HG03175 (cell line): ENCODE measurements at regions not wholly inside any gene's neighbourhood (a gene's known extent, or its start where the extent isn't known, plus 50 kb on each side); places are given as distances from the start of the nearest gene placed in this dataset.

Experiments
- ATAC-seq: cut with Tn5 transposase; IDR thresholded peaks from one replicate; pipeline ENCODE4 v1.9.1; 2021; ENCODE audit warnings: mild to moderate bottlenecking, moderate library complexity; ENCODE audit not compliant: unreplicated experiment

GRCh38 chr10:44199991-44200655, 184.8 kb downstream of the CXCL12 start:
- ATAC-seq: no peak

DNA sequence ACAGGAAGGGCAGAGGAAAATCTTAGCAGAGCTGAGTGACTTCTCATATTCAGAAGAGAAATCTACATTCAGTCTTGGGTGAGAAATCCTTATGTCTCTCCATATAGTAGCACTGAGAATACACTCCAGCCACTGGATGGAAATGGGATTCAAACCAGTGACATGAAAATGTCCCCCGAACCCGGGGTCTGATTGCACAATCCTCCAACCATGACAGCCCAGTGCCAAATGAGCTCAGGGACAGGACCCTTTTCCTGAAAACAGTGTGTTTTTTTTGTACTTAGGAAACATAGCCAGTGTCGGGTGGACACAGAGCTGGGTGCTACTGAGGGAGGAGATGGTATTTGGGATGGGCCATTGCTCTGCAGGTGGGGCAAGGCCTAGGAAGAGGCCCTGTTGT, 185.6 kb downstream of the CXCL12 start:
- no peak for ATAC-seq

GRCh38 chr10:44198780-44199097, 186.2 kb downstream of the CXCL12 start:
- no peak for ATAC-seq

DNA sequence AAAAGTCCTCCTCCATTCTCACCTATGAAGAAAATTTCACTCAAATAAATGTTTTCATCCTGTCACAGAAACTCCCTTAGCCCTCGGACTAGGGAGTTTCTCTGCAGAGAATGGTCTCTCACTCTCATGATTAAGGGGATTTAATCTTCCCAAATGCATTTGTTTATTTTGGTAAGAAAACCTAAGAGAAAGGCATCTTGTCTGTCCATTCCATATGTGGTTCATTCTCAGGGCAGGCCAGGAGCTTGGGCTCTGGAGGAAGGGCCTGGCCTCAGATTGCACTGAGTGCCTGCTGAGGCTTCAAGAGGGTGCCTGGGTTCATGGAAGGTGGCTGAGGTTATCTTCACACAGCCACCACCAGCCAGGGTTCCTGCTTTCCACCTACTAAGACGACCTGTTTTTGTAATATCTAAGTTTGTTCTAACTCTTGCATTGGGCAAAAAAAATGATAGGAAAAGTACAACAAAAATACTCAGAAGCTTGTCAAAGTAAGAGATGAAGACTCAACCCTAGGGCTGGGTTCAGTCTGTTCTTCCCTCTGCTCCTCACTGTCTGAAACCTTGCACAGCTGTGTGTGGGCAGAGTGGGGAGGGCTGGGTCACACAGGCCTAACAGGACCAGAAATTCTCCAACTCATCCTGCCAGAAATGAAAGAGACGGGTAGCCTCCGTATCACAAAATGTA, 186.7 kb downstream of the CXCL12 start:
- ATAC-seq: no peak

DNA sequence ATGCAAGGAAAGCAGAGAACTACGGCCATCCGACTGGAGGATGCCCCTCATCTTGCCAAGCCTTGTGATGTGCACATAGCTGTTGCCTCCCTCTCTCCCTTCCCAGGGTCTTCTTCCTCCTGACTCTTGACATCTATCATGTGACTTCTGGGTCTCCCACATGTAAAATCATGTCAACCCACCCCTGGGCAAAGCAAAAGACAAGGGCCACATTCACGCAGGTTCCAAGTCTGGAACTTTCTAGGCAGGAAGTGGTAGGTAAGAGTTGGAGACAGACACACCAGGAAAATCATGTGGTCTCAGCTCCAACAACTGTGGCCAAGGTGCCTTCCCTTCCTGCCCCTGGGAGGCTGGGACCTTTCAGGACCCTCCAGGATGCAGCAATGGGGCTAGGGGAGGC, 187.3 kb downstream of the CXCL12 start:
- ATAC-seq: no peak

DNA sequence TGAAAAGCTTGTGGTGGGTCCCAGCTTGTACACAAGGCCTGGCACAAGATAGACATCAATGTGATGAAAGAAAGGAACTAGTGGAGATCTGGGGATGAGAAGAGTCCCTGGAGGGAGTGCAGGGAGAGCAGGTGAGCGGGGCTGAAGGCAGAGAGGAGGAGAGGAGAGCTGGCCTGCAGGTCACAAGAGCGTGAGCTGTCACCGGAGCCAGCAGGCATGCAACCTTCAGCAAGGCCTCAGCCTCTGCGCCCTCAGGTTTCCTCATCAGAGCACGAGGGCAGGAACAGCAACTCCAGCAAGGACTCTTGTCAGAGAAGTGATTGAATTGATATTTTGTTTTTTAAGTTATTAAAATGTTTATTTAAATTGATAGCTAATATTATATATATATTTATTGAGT, 188.6 kb downstream of the CXCL12 start:
- no peak for ATAC-seq

- ATAC-seq: no peak
These were observed 188.9 kb downstream of the CXCL12 start for GRCh38 chr10:44196008-44196320.

GRCh38 chr10:44195112-44196007, 189.5 kb downstream of the CXCL12 start:
- no peak for ATAC-seq

DNA sequence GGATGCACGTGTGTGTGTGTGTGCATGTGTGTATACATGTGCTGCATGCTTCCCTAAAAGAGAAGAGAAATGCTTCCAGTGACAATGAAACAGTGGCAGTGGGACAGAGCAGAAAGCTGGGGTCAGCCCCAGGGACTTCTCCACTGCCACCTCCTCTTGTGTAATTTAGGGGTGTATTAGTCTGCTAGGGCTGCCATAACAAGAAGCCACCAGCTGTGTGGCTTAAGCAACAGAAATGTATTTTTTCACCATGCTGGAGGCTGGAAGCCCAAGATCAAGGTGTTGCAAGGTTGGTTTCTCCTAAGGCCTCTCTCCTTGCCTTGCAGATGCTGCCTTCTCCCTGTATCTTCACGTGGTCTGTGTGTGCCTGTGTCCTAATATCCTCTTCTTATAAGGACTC, 190.5 kb downstream of the CXCL12 start:
- no peak for ATAC-seq

DNA sequence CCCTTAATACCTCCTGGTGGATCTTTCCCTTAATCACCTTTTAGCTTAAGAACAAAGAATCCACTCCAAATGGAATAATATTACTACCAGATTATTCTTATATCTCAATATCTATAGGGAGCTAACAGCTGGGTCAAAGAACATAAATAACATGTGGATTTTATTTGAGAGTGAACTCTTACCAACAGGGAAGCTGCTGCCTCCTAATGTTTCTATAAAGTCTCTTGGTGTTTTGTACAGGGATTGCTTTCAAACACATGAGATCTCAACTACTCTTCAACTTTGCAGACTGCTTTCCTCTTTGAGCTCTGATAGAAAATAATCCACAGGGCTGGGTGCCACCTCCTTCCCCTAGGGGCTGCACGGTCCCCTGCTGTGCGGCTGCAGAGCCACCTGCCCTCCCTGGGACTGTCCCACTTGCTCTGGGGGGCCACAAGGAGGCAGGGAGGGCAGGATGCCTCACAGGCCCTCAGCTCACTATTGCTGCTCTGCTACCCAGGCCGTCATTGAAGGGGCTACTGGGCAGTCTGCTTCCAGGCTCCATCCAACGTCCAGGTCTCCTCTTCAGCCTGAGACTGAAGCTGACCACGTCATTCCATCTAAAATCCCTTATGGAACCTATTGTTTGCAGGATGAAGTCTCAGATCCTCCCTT, 191.2 kb downstream of the CXCL12 start:
- no peak for ATAC-seq

- no peak for ATAC-seq
These were observed 191.7 kb downstream of the CXCL12 start for GRCh38 chr10:44193166-44193565.

GRCh38 chr10:44192435-44192834, 192.5 kb downstream of the CXCL12 start:
- no peak for ATAC-seq

- no peak for ATAC-seq
These were observed 194.4 kb downstream of the CXCL12 start for GRCh38 chr10:44190541-44190940.

GRCh38 chr10:44186821-44187220, 198.1 kb downstream of the CXCL12 start:
- no peak for ATAC-seq

GRCh38 chr10:44186150-44186549, 198.7 kb downstream of the CXCL12 start:
- ATAC-seq: no peak

DNA sequence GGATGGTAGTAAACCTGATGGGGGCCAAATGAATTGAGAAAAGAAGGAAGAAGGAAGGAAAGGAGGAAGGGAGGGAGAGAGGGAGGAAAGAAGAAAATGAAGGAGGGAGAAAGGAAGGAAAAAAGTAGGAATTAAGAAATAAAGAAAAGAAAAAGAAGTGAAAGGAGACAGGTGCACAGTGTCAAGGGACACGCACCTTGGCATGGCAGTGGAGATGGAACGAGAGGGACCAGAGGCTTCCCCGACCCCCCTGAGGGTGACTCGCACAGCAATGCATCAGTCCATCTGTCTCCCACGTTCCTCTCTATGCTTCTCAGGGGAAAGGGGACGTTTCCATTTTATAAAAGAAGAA, 199.6 kb downstream of the CXCL12 start:
- ATAC-seq: no peak

GRCh38 chr10:44184633-44185314, 200.1 kb downstream of the CXCL12 start:
- ATAC-seq: no peak

DNA sequence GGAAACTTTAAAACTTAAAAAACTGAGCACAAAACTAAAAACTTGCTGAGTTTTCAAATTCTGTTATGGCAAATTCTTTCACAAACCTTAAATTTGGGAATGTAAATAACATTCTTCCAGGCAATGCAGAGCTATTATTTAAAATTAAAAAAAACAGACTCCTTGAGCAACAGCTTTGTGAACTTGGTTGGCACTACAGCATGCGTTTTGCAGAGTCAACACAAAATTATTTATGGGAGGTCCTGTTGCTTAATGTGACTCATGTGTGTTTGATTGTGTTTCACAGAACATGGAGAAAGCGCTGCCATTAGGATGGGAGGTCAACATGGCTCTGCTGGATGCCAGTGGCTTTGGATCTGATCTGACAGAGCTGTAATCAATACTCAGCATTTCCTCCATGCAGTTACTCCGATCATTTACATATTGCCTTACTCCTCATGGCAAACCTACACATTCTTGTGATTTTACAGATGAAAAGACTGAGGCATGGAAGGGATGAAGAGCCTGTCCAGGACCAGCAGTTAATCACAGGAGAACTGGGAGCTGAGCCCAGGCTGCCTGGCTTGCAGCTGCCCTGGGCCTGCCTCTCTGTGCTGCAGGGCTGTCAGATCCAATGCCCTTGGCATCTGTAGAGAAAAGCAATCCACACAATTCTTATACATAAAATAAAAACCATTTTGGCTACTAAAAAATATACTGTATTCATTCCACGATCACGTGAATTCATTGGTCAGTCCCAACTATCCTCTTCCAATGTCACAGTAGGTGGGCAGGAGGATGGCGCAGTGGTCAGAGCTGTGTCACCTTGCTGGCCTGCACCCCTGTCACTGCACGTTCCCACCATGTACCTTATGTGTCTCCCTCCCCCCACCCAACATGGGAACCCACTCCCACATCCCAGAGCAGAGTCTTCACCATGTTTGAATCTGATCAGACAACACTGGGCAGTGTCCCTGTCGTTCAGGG, 200.9 kb downstream of the CXCL12 start:
- no peak for ATAC-seq

- no peak for ATAC-seq
These were observed 202.0 kb downstream of the CXCL12 start for GRCh38 chr10:44182909-44183308.
